Esophagus squamous epithelium (tissue), 5 donors: ENCODE measurements at regions not wholly inside any gene's neighbourhood (a gene's known extent, or its start where the extent isn't known, plus 50 kb on each side); places are given as distances from the start of the nearest gene placed in this dataset.

Source experiments
- DNase-seq: peaks from one replicate; lab custom pipeline; 2025; lab: John Stamatoyannopoulos, UW
- H3K27ac ChIP-seq, 4 donors: fragments of 200-600 bp; sonication (generic); one replicate each; pipeline ENCODE4 v1.5.1; 2016 to 2019; ENCODE audit warnings: mild to moderate bottlenecking in 1 of 4
- H3K27me3 ChIP-seq, 4 donors: fragments of 200-600 bp; sonication (generic); 1 replicate in 3 of 4; 2 replicates in 1 of 4; pipeline versions ENCODE4 v1.5.1 to v1.6.0; 2017 to 2021; ENCODE audit warnings: antibody characterized with exemption in 1 of 4
- H3K36me3 ChIP-seq, 3 donors: fragments of 200-600 bp; sonication (generic); one replicate each; pipeline ENCODE4 v1.5.1; 2016 to 2019
- H3K4me1 ChIP-seq, 3 donors: fragments of 200-600 bp; sonication (generic); one replicate each; pipeline ENCODE4 v1.5.1; 2017 to 2019
- H3K4me3 ChIP-seq, 4 donors: fragments of 200-600 bp; sonication (generic); 1 replicate in 3 of 4; 2 replicates in 1 of 4; pipeline ENCODE4 v1.5.1; 2016 to 2019; ENCODE audit warnings: mild to moderate bottlenecking in 2 of 4, moderate library complexity in 1 of 4
- H3K9me3 ChIP-seq, 3 donors: fragments of 200-600 bp; sonication (generic); one replicate each; pipeline ENCODE4 v1.5.1; 2016 to 2019
- POLR2A ChIP-seq, 4 donors: fragments of 450-650 bp; IDR thresholded peaks; one replicate each; pipeline ENCODE4 v1.6.1; 2017; ENCODE audit warnings: antibody characterized with exemption in 4 of 4, mild to moderate bottlenecking in 4 of 4, moderate library complexity in 3 of 4
- WGBS, 2 donors: methylation state at CpG; one replicate each; pipeline ENCODE4 v1.1.5; 2018; 5-methylcytosine and 5-hydroxymethylcytosine counted together
- intact Hi-C: fragments of 100-400 bp; cut with DNase I; formaldehyde crosslinking; loops from one replicate; pipeline ENCODE4 v1.15.0; 2022
- TF ChIP-seq, protein P1 (sequence below), 6 experiments: fragments of 450-650 bp in 4 of 6; fragments of 200-600 bp in 2 of 6; sonication (generic) in 2 of 6; IDR thresholded peaks; one replicate each; pipeline ENCODE4 v1.5.1; 2016 to 2019; ENCODE audit warnings: antibody characterized with exemption in 6 of 6, mild to moderate bottlenecking in 4 of 6, moderate library complexity in 4 of 6
- donor health status: DM: yes; HTN: yes; CAD: no.

DNA sequence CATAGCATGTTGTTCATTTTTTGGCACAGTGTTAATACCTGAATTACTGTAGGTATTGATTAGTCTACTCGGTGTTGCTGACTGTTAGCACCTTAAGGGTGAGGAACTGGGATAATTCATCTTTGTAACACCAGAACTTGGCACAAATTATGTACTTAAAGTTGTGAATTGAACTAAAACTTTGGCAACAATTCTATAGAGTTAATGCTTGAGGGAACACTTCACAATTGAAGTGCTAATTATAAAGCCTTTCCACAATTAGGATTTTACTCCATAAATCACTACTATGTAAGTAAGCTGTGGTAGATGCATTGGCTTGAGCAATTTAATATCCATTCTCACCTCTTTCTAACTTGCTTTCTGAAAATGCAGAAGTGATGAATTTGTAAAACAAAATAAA, 686.7 kb downstream of the PDHA2 start:
- TF ChIP-seq, protein P1, sequence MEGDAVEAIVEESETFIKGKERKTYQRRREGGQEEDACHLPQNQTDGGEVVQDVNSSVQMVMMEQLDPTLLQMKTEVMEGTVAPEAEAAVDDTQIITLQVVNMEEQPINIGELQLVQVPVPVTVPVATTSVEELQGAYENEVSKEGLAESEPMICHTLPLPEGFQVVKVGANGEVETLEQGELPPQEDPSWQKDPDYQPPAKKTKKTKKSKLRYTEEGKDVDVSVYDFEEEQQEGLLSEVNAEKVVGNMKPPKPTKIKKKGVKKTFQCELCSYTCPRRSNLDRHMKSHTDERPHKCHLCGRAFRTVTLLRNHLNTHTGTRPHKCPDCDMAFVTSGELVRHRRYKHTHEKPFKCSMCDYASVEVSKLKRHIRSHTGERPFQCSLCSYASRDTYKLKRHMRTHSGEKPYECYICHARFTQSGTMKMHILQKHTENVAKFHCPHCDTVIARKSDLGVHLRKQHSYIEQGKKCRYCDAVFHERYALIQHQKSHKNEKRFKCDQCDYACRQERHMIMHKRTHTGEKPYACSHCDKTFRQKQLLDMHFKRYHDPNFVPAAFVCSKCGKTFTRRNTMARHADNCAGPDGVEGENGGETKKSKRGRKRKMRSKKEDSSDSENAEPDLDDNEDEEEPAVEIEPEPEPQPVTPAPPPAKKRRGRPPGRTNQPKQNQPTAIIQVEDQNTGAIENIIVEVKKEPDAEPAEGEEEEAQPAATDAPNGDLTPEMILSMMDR (IDR thresholded peaks at IDR 0.05), result no peak
- TF ChIP-seq POLR2A (IDR thresholded peaks at IDR 0.05), result no peak
- Histone ChIP-seq H3K4me1 (no peaks in the 10 kb centered on the region), H3K9me3 (peaks cover 0 to 4% (median 0%) of the 10 kb centered on the region in 3 donors), H3K27me3 (no peaks in the 10 kb centered on the region), H3K36me3 (no peaks in the 10 kb centered on the region), H3K27ac (no peak overlapping the region), H3K4me3 (no peak overlapping the region)
- WGBS, 2 donors, result 40 to 53% methylated on average over 1 of the region's 1 CpG
- no peak for DNase-seq
- intact Hi-C loops, result no loop called here

DNA sequence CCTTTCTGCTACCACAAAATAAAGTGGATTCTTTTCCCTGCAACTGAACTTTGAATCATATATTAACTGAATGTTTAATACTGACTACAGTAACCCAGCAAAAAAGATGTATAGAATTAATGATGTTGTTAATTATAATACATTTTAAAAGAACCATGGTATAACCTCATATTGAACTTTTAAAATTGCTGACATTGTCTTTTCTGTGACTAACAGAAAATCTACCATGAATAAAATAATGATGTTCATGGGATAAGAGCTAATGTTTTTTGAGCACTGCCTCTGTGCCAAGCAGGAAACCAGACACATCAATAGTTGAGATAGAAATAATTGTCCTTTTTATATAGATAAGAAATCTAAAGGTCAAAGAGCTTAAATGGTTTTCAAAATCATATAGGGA, 691.9 kb downstream of the PDHA2 start:
- intact Hi-C loops, result no loop called here
- Histone ChIP-seq H3K4me1 (no peaks in the 10 kb centered on the region), H3K4me3 (no peak overlapping the region), H3K9me3 (peaks cover 0 to 7% (median 0%) of the 10 kb centered on the region in 3 donors), H3K27ac (no peak overlapping the region), H3K27me3 (no peaks in the 10 kb centered on the region), H3K36me3 (no peaks in the 10 kb centered on the region)
- no peak for TF ChIP-seq POLR2A (IDR thresholded peaks at IDR 0.05)
- TF ChIP-seq, protein P1 (IDR thresholded peaks at IDR 0.05), result no peak
- DNase-seq, result no peak

DNA sequence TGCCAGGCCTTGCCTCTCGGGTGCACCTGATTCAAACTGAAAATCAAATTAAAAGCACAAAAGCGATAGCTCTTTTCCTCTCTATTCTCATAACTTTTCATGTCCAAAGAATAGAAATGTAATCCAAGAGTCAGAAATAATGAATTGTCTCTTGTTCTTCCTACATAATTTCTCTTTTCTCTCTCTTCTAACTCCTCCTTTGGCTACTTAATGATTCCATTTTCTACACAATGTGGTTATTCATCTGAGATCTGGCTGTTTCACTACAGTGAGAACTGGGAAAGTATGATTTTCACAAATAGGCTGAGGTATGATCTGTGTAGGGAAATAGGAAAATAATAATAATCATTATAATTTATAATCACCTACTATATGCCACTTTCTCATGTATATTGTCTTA, 703.5 kb downstream of the PDHA2 start:
- DNase-seq, result no peak
- no peak overlapping the region for H3K27ac ChIP-seq
- no peaks in the 10 kb centered on the region for H3K36me3 ChIP-seq
- no peaks in the 10 kb centered on the region for H3K9me3 ChIP-seq
- H3K27me3 ChIP-seq, result no peaks in the 10 kb centered on the region
- WGBS, 2 donors, result 71 to 90% methylated on average over 2 of the region's 2 CpGs
- TF ChIP-seq POLR2A (IDR thresholded peaks at IDR 0.05), result no peak
- TF ChIP-seq, protein P1 (IDR thresholded peaks at IDR 0.05), result no peak
- intact Hi-C loops, result no loop called here
- no peak overlapping the region for H3K4me3 ChIP-seq
- H3K4me1 ChIP-seq, result no peaks in the 10 kb centered on the region

DNA sequence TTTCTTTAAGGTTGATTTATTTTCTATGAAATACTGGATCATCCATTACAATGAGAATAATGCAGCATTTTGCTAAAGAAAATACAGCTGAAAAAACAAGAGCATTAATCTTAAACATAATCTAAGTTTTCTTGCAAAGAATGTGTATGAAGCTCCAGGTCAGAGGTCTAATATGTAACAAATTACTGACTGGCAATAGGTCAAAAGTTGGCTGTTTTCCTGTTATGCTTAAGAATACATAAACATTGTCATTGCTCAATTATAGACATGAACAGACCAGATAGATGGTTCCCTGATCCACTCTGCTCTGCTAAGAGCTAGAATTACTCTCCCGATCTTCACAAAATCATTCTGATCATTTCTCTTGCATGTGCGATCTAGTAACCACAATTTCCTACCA, 718.6 kb downstream of the PDHA2 start:
- intact Hi-C loops, result no loop called here
- H3K9me3 ChIP-seq, result no peaks in the 10 kb centered on the region
- no peak overlapping the region for H3K4me3 ChIP-seq
- DNase-seq, result no peak
- TF ChIP-seq, protein P1 (IDR thresholded peaks at IDR 0.05), result no peak
- no peak for TF ChIP-seq POLR2A (IDR thresholded peaks at IDR 0.05)
- no peaks in the 10 kb centered on the region for H3K27me3 ChIP-seq
- H3K4me1 ChIP-seq, result no peaks in the 10 kb centered on the region
- no peaks in the 10 kb centered on the region for H3K36me3 ChIP-seq
- 56 to 94% methylated on average over 2 of the region's 2 CpGs for WGBS, 2 donors
- no peak overlapping the region for H3K27ac ChIP-seq

DNA sequence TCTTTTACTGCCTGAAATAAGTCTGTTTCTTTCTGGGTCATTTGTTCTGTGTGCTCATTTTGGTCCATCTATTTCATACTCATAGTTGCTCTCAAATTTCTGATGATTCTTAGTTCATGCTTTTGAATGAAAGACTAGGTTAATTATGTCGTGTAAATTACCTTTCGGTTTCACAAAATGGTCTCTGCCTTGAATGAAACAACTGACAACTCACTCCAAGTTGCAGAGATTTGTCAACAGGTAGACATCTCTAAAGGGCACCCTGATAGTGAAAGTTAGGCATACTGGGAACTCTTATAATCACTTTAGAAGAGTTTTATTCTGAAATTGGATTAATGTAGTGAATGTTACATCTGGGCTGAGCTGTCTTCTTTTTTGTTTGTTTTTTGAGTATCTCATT, 726.9 kb downstream of the PDHA2 start:
- no peak overlapping the region for H3K4me3 ChIP-seq
- TF ChIP-seq, protein P1 (IDR thresholded peaks at IDR 0.05), result no peak
- TF ChIP-seq POLR2A (IDR thresholded peaks at IDR 0.05), result no peak
- no peak for DNase-seq
- H3K9me3 ChIP-seq, result no peaks in the 10 kb centered on the region
- H3K27ac ChIP-seq, result no peak overlapping the region
- H3K4me1 ChIP-seq, result no peaks in the 10 kb centered on the region
- H3K36me3 ChIP-seq, result no peaks in the 10 kb centered on the region
- WGBS, 2 donors, result 66 to 93% methylated on average over 2 of the region's 2 CpGs
- intact Hi-C loops, result no loop called here
- H3K27me3 ChIP-seq, result no peaks in the 10 kb centered on the region
